ENCODE measurements at regions not wholly inside any gene's neighbourhood (a gene's known extent, or its start where the extent isn't known, plus 50 kb on each side); places are given as distances from the start of the nearest gene placed in this dataset.

DNA sequence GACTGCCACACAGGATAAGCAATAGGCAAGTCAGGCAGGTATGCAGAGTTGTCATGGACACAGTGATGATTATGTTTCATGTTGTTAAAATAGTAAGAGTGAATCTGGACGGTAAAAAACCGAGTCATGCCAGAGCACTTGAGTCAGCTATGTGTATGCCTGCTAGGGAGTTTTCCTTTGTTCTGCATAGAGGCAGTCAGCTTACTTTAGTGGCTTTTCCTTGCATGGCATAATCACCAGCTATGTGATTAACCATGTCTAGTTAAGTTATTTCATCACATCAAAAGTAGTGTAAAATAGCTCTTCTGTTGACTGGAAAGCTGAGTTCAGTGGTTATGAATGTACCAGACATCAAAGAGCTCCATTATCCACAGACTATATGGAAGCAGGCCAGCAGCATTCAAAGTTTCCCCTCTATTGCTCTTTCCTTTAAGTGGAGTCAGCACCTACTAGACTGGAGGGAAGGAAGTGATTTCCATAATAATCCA, 989.8 kb downstream of the TLE1 start:
- Histone ChIP-seq H3K36me3 (ENCODE audit: control insufficient read depth in 2 of 2, extremely low read depth in 1 of 2, insufficient read depth in 2 of 2, low read length in 2 of 2) (no peaks in the 10 kb centered on the region), H3K27me3 (ENCODE audit: control insufficient read depth, extremely low read depth, insufficient read depth, low read length) (no peaks in the 10 kb centered on the region), H3K27ac (ENCODE audit: control insufficient read depth, insufficient read depth, low read length) (peak overlapping the region; percentile 75), H3K9me3 (ENCODE audit: control insufficient read depth, low read depth, low read length) (no peaks in the 10 kb centered on the region), H3K4me2 (ENCODE audit: control insufficient read depth, extremely low read depth, insufficient read depth, low read depth, low read length) (no peak overlapping the region), H3K4me3 (ENCODE audit: control insufficient read depth in 2 of 3, extremely low read depth in 1 of 3, insufficient read depth in 2 of 3, low read depth in 1 of 3, low read length in 3 of 3) (no peak overlapping the region), H3K4me1 (ENCODE audit: control insufficient read depth, extremely low read depth, insufficient read depth, low read length) (peaks cover 16% of the 10 kb centered on the region), H4K20me1 (ENCODE audit: control insufficient read depth, extremely low read depth, insufficient read depth, low read length) (no peaks in the 10 kb centered on the region), H3K79me2 (ENCODE audit: control insufficient read depth, insufficient read depth, low read length) (no peaks in the 10 kb centered on the region), H3K9ac (ENCODE audit: control insufficient read depth, extremely low read depth, insufficient read depth, low read length) (no peak overlapping the region), H3K9me1 (ENCODE audit: control insufficient read depth, extremely low read depth, insufficient read depth, low read length) (no peaks in the 10 kb centered on the region), H2AFZ (ENCODE audit: control insufficient read depth, low read length) (peak overlapping the region; percentile 38)
- dilution Hi-C loops (cut with MboI; ENCODE audit: extremely low pct_ligation_motif_present, low sequenced_read_pairs) = no loop called here
- no peak for TF ChIP-seq EZH2 (IDR thresholded peaks at IDR 0.05; ENCODE audit: low read length)
- TF ChIP-seq, protein P1, sequence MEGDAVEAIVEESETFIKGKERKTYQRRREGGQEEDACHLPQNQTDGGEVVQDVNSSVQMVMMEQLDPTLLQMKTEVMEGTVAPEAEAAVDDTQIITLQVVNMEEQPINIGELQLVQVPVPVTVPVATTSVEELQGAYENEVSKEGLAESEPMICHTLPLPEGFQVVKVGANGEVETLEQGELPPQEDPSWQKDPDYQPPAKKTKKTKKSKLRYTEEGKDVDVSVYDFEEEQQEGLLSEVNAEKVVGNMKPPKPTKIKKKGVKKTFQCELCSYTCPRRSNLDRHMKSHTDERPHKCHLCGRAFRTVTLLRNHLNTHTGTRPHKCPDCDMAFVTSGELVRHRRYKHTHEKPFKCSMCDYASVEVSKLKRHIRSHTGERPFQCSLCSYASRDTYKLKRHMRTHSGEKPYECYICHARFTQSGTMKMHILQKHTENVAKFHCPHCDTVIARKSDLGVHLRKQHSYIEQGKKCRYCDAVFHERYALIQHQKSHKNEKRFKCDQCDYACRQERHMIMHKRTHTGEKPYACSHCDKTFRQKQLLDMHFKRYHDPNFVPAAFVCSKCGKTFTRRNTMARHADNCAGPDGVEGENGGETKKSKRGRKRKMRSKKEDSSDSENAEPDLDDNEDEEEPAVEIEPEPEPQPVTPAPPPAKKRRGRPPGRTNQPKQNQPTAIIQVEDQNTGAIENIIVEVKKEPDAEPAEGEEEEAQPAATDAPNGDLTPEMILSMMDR (optimal IDR thresholded peaks at IDR 0.05 in 1 of 3, IDR thresholded peaks at IDR 0.05 in 1 of 3, conservative IDR thresholded peaks at IDR 0.05 in 1 of 3; ENCODE audit: extremely low read depth in 1 of 3, insufficient read depth in 2 of 3, low read length in 3 of 3) = no peak
- FAIRE-seq (peak; percentile 99), DNase-seq (ENCODE audit: low read depth, low spot score) (peak; percentile 86)

DNA sequence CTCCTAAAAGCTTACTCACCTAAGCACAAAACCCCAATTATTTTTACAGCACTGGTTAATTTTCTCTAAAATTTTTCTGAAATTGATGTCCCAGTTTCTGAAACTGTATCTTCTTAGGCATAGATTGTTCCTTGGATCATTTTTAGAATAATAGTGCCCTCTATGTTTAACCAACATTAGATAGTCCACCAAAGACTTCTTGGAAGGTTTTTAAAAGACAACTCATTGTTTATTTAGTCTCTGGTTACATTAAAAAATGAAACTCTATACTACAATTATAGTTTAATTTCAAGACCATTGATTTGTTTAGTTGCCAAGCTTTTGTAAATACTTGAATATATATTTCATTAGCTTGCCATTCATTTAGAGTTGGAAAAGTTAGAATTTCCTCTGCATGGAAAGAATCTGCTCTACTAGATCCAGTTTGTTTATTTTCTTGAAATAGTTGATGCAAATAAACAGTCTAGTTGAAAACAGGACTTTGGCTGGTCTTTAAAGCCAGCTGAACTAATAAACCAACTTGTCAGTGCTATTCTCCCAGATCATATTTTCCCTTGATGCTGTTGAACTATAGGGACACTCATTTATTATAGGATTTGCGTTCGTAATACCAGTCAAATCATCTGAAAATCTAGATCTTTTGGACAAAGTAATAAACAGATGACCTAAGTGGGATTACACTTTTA, 990.5 kb downstream of the TLE1 start:
- Histone ChIP-seq H3K9ac (ENCODE audit: control insufficient read depth, extremely low read depth, insufficient read depth, low read length) (no peak overlapping the region), H2AFZ (ENCODE audit: control insufficient read depth, low read length) (peak overlapping the region; percentile 38), H3K27me3 (ENCODE audit: control insufficient read depth, extremely low read depth, insufficient read depth, low read length) (no peaks in the 10 kb centered on the region), H3K79me2 (ENCODE audit: control insufficient read depth, insufficient read depth, low read length) (no peaks in the 10 kb centered on the region), H3K36me3 (ENCODE audit: control insufficient read depth in 2 of 2, extremely low read depth in 1 of 2, insufficient read depth in 2 of 2, low read length in 2 of 2) (no peaks in the 10 kb centered on the region), H4K20me1 (ENCODE audit: control insufficient read depth, extremely low read depth, insufficient read depth, low read length) (no peaks in the 10 kb centered on the region), H3K4me1 (ENCODE audit: control insufficient read depth, extremely low read depth, insufficient read depth, low read length) (peaks cover 16% of the 10 kb centered on the region), H3K4me2 (ENCODE audit: control insufficient read depth, extremely low read depth, insufficient read depth, low read depth, low read length) (no peak overlapping the region), H3K27ac (ENCODE audit: control insufficient read depth, insufficient read depth, low read length) (peak overlapping the region; percentile 75), H3K9me1 (ENCODE audit: control insufficient read depth, extremely low read depth, insufficient read depth, low read length) (no peaks in the 10 kb centered on the region), H3K4me3 (ENCODE audit: control insufficient read depth in 2 of 3, extremely low read depth in 1 of 3, insufficient read depth in 2 of 3, low read depth in 1 of 3, low read length in 3 of 3) (peak overlapping the region in 1 of 3 experiments; percentile 9), H3K9me3 (ENCODE audit: control insufficient read depth, low read depth, low read length) (no peaks in the 10 kb centered on the region)
- no peak for FAIRE-seq
- DNase-seq (ENCODE audit: low read depth, low spot score) = no peak
- dilution Hi-C loops (cut with MboI; ENCODE audit: extremely low pct_ligation_motif_present, low sequenced_read_pairs) = no loop called here
- no peak for TF ChIP-seq EZH2 (IDR thresholded peaks at IDR 0.05; ENCODE audit: low read length)
- TF ChIP-seq, protein P1 (optimal IDR thresholded peaks at IDR 0.05 in 1 of 3, IDR thresholded peaks at IDR 0.05 in 1 of 3, conservative IDR thresholded peaks at IDR 0.05 in 1 of 3; ENCODE audit: extremely low read depth in 1 of 3, insufficient read depth in 2 of 3, low read length in 3 of 3) = no peak
